Medulla oblongata (tissue), 1 donor: ENCODE measurements at regions not wholly inside any gene's neighbourhood (a gene's known extent, or its start where the extent isn't known, plus 50 kb on each side); places are given as distances from the start of the nearest gene placed in this dataset.
"Not testable (repeated sequence)": the region's sequence is repeated elsewhere in the genome, so short reads cannot be mapped to it uniquely, and the experiment has no call there.

ENCODE experiments used
- DNase-seq: peaks from one replicate; pipeline ENCODE4 v3.0.0-alpha.2; 2015; ENCODE audit errors: extremely low spot score

GRCh38 chr16:60681043-60681442 lies 1355.2 kb downstream of the CDH8 start:
- no peak for DNase-seq

- DNase-seq: no peak
Measured at GRCh38 chr16:60675022-60675421, 1361.2 kb downstream of the CDH8 start.

- no peak for DNase-seq
Measured at GRCh38 chr16:60674241-60674640, 1362.0 kb downstream of the CDH8 start.

GRCh38 chr16:60655514-60656153 lies 1380.6 kb downstream of the CDH8 start:
- no peak for DNase-seq

GRCh38 chr16:60651346-60651745 lies 1384.9 kb downstream of the CDH8 start:
- DNase-seq: no peak

GRCh38 chr16:60648290-60648689 lies 1387.9 kb downstream of the CDH8 start:
- no peak for DNase-seq

GRCh38 chr16:60647388-60647787 lies 1388.8 kb downstream of the CDH8 start:
- DNase-seq: not testable (repeated sequence)

GRCh38 chr16:60646631-60647030 lies 1389.6 kb downstream of the CDH8 start:
- no peak for DNase-seq

GRCh38 chr16:60645541-60645940 lies 1390.7 kb downstream of the CDH8 start:
- no peak for DNase-seq

GRCh38 chr16:60642956-60643355 lies 1393.3 kb downstream of the CDH8 start:
- DNase-seq: no peak

GRCh38 chr16:60641067-60641665 lies 1395.1 kb downstream of the CDH8 start:
- no peak for DNase-seq

- DNase-seq: no peak
Measured at GRCh38 chr16:60640038-60640437, 1396.2 kb downstream of the CDH8 start.

- not testable (repeated sequence) for DNase-seq
Measured at GRCh38 chr16:60636636-60637035, 1399.6 kb downstream of the CDH8 start.

GRCh38 chr16:60636117-60636516 lies 1400.1 kb downstream of the CDH8 start:
- DNase-seq: no peak

- no peak for DNase-seq
Measured at GRCh38 chr16:60635548-60635947, 1400.7 kb downstream of the CDH8 start.

GRCh38 chr16:60611844-60612243 lies 1424.4 kb downstream of the CDH8 start:
- no peak for DNase-seq

- no peak for DNase-seq
Measured at GRCh38 chr16:60608971-60609370, 1427.3 kb downstream of the CDH8 start.

- not testable (repeated sequence) for DNase-seq
Measured at GRCh38 chr16:60605652-60606051, 1430.6 kb downstream of the CDH8 start.

GRCh38 chr16:60605176-60605575 lies 1431.1 kb downstream of the CDH8 start:
- DNase-seq: no peak

- DNase-seq: no peak
Measured at GRCh38 chr16:60586493-60586892, 1449.7 kb downstream of the CDH8 start.

- DNase-seq: no peak
Measured at GRCh38 chr16:60582528-60582927, 1453.7 kb downstream of the CDH8 start.

- no peak for DNase-seq
Measured at GRCh38 chr16:60566901-60567300, 1469.3 kb downstream of the CDH8 start.

- no peak for DNase-seq
Measured at GRCh38 chr16:60564588-60564987, 1471.7 kb downstream of the CDH8 start.

- DNase-seq: no peak
Measured at GRCh38 chr16:60563166-60563565, 1473.1 kb downstream of the CDH8 start.
